CD4-positive, CD25-positive, alpha-beta regulatory T cell (primary cell): ENCODE measurements at regions not wholly inside any gene's neighbourhood (a gene's known extent, or its start where the extent isn't known, plus 50 kb on each side); places are given as distances from the start of the nearest gene placed in this dataset.
"Not testable (repeated sequence)": the region's sequence is repeated elsewhere in the genome, so short reads cannot be mapped to it uniquely, and the experiment has no call there.

ENCODE experiments used
- ATAC-seq, 2 donors: fragments of 150-1000 bp; cut with Tn5 transposase; one replicate each; pipeline ENCODE4 v1.10.0; 2021; ENCODE audit warnings: low read depth in 2 of 2, moderate number of reproducible peaks in 2 of 2, moderate library complexity in 1 of 2
- DNase-seq, 3 donors: peaks; one replicate each; pipeline versions ENCODE4 v3.0.0 to v3.0.0-alpha.2; 2012 to 2022; ENCODE audit warnings: mixed read lengths in 1 of 3
- H3K27ac ChIP-seq: one replicate; pipeline ENCODE4 v1.7.0; 2013; ENCODE audit warnings: mild to moderate bottlenecking, low read length; ENCODE audit not compliant: insufficient read depth, poor library complexity, severe bottlenecking
- H3K27me3 ChIP-seq: one replicate; pipeline ENCODE4 v1.7.0; 2013; ENCODE audit warnings: low read length; ENCODE audit not compliant: control insufficient read depth, insufficient read depth
- H3K36me3 ChIP-seq: one replicate; pipeline ENCODE4 v1.7.0; 2013; ENCODE audit warnings: mild to moderate bottlenecking, low read length, moderate library complexity; ENCODE audit not compliant: control insufficient read depth, insufficient read depth
- H3K4me1 ChIP-seq: 2 replicates; pipeline ENCODE4 v1.7.0; 2013; ENCODE audit warnings: mild to moderate bottlenecking, low read length; ENCODE audit not compliant: insufficient read depth, control insufficient read depth, poor library complexity, severe bottlenecking
- H3K4me3 ChIP-seq: one replicate; pipeline ENCODE4 v1.7.0; 2013; ENCODE audit warnings: low read depth, mild to moderate bottlenecking, low read length, moderate library complexity
- H3K9me3 ChIP-seq, 2 experiments: 1 replicate in 1 of 2; 2 replicates in 1 of 2; pipeline ENCODE4 v1.7.0; 2013; ENCODE audit warnings: low read length in 2 of 2, mild to moderate bottlenecking in 1 of 2, moderate library complexity in 1 of 2; ENCODE audit not compliant: control insufficient read depth in 2 of 2
- H3K27ac Mint-ChIP-seq, 3 donors: one replicate each; pipeline ENCODE4 v1.8.0; 2020 to 2022; ENCODE audit warnings: mild to moderate bottlenecking in 3 of 3, mixed read lengths in 3 of 3, moderate library complexity in 2 of 3
- H3K27me3 Mint-ChIP-seq: one replicate; pipeline ENCODE4 v1.8.0; 2022; ENCODE audit warnings: mild to moderate bottlenecking, mixed read lengths
- H3K36me3 Mint-ChIP-seq: one replicate; pipeline ENCODE4 v1.8.0; 2020; ENCODE audit warnings: mixed read lengths
- H3K4me1 Mint-ChIP-seq, 4 donors: one replicate each; pipeline ENCODE4 v1.8.0; 2020 to 2022; ENCODE audit warnings: mixed read lengths in 4 of 4, mild to moderate bottlenecking in 1 of 4
- H3K4me3 Mint-ChIP-seq, 4 donors: one replicate each; pipeline ENCODE4 v1.8.0; 2020 to 2022; ENCODE audit warnings: mild to moderate bottlenecking in 4 of 4, mixed read lengths in 4 of 4, moderate library complexity in 3 of 4
- H3K9me3 Mint-ChIP-seq, 7 donors: one replicate each; pipeline ENCODE4 v1.8.0; 2020 to 2022; ENCODE audit warnings: mixed read lengths in 7 of 7, mild to moderate bottlenecking in 3 of 7, moderate library complexity in 2 of 7

DNA sequence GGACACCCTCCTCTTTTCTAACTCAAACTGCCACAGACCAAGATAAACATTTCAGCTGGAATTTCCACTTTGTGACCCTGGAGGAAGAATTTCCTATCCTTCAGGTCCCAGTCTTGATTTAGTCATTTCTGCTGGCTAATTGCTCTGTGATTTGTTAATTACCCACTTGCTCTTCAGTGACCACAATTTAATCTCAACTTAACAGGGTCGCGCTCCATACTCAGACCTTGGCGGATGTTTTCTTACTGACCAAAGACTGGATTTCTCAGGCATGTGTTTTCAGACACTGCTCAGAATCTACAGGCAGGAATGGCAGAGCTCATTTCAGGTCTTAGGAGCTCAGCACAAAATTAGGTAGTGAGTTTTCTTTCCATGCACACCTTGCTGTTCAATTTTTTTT lies 188.9 kb downstream of the ASMT start:
- Histone ChIP-seq H3K36me3 (no peaks in the 10 kb centered on the region), H3K4me3 (no peak overlapping the region), H3K27me3 (no peaks in the 10 kb centered on the region), H3K9me3 (no peaks in the 10 kb centered on the region), H3K4me1 (no peaks in the 10 kb centered on the region), H3K27ac (no peak overlapping the region)
- Mint-ChIP-seq H3K36me3 (no peaks in the 10 kb centered on the region), H3K4me1 (no peaks in the 10 kb centered on the region), H3K9me3 (peaks cover 0 to 4% (median 0%) of the 10 kb centered on the region in 7 donors), H3K4me3 (no peak overlapping the region), H3K27me3 (no peaks in the 10 kb centered on the region), H3K27ac (no peak overlapping the region)
- DNase-seq (no peak), ATAC-seq (no peak)

GRCh38 chrX:1807301-1807731 lies 192.5 kb downstream of the ASMT start:
- Mint-ChIP-seq H3K4me1 (no peaks in the 10 kb centered on the region), H3K36me3 (no peaks in the 10 kb centered on the region), H3K9me3 (peaks cover 0 to 7% (median 0%) of the 10 kb centered on the region in 7 donors), H3K27me3 (peaks cover 4% of the 10 kb centered on the region), H3K4me3 (no peak overlapping the region), H3K27ac (no peak overlapping the region)
- DNase-seq (no peak), ATAC-seq (no peak)
- no peaks in the 10 kb centered on the region for H3K9me3 ChIP-seq
- H3K36me3 ChIP-seq: no peaks in the 10 kb centered on the region
- H3K4me1 ChIP-seq: no peaks in the 10 kb centered on the region
- no peak overlapping the region for H3K4me3 ChIP-seq
- no peak overlapping the region for H3K27ac ChIP-seq
- no peaks in the 10 kb centered on the region for H3K27me3 ChIP-seq

DNA sequence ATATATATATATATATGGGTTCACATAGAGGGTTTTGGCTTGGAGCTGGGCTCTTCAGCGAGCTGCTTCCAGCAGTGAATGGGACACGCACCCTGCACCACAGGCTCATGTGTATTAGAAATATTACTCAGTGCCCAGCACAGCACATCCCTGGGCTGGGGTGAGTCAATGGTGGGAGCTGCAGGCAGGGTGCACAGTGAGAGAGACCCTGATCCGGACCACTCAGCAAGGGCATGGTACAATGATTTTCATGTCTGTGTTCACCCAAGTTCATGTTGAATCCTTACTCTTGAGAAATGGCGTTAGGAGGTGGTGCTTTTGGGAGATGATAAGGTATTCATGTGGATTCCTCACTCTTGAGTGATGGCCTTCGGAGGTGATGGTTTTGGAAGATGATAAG lies 194.7 kb downstream of the ASMT start:
- Mint-ChIP-seq H3K27me3 (peaks cover 4% of the 10 kb centered on the region), H3K36me3 (no peaks in the 10 kb centered on the region), H3K9me3 (peaks cover 0 to 7% (median 0%) of the 10 kb centered on the region in 7 donors), H3K4me1 (peaks cover 0 to 3% (median 0%) of the 10 kb centered on the region in 4 donors), H3K4me3 (no peak overlapping the region), H3K27ac (no peak overlapping the region)
- no peak overlapping the region for H3K4me3 ChIP-seq
- DNase-seq: no peak
- no peak for ATAC-seq
- H3K9me3 ChIP-seq: no peaks in the 10 kb centered on the region
- no peaks in the 10 kb centered on the region for H3K27me3 ChIP-seq
- no peak overlapping the region for H3K27ac ChIP-seq
- H3K36me3 ChIP-seq: no peaks in the 10 kb centered on the region
- no peaks in the 10 kb centered on the region for H3K4me1 ChIP-seq

DNA sequence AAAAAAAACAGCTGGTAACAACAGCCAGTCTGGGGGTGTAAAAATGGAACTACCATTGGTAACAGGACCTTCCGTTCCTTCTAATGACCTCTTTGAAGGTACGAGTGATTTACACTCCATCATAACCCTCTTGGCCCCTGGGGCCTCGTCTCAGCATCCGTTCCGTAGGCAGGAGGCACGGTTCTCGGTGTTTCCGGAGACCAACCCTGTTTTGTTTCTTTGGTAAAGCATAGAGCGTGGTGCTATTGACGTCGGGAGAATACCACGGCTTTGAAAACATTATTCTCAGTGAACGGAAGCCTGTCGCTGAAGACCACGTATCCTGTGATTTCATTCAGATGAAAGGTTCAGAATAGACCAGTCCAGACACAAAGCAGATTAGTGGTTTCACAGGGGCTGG lies 198.9 kb downstream of the ASMT start:
- Histone ChIP-seq H3K9me3 (no peaks in the 10 kb centered on the region), H3K27ac (no peak overlapping the region), H3K4me1 (no peaks in the 10 kb centered on the region), H3K4me3 (no peak overlapping the region), H3K27me3 (no peaks in the 10 kb centered on the region), H3K36me3 (no peaks in the 10 kb centered on the region)
- peak in 2 of 3 donors; percentile 8 to 14 for DNase-seq
- Mint-ChIP-seq H3K4me1 (peaks cover 0 to 3% (median 0%) of the 10 kb centered on the region in 4 donors), H3K4me3 (no peak overlapping the region), H3K27ac (no peak overlapping the region), H3K36me3 (no peaks in the 10 kb centered on the region), H3K27me3 (peaks cover 4% of the 10 kb centered on the region), H3K9me3 (peaks cover 0 to 7% (median 0%) of the 10 kb centered on the region in 7 donors)
- no peak for ATAC-seq

- H3K27me3 Mint-ChIP-seq: peaks cover 4% of the 10 kb centered on the region
- Histone ChIP-seq H3K36me3 (no peaks in the 10 kb centered on the region), H3K9me3 (no peaks in the 10 kb centered on the region), H3K4me3 (no peak overlapping the region), H3K27me3 (no peaks in the 10 kb centered on the region), H3K27ac (no peak overlapping the region), H3K4me1 (no peaks in the 10 kb centered on the region)
- no peak overlapping the region for H3K27ac Mint-ChIP-seq
- peaks cover 0 to 4% (median 0%) of the 10 kb centered on the region in 7 donors for H3K9me3 Mint-ChIP-seq
- no peak for ATAC-seq
- H3K4me1 Mint-ChIP-seq: peaks cover 0 to 3% (median 0%) of the 10 kb centered on the region in 4 donors
- no peak overlapping the region for H3K4me3 Mint-ChIP-seq
- no peaks in the 10 kb centered on the region for H3K36me3 Mint-ChIP-seq
- no peak for DNase-seq
These were observed 200.8 kb downstream of the ASMT start for GRCh38 chrX:1815456-1816175.

DNA sequence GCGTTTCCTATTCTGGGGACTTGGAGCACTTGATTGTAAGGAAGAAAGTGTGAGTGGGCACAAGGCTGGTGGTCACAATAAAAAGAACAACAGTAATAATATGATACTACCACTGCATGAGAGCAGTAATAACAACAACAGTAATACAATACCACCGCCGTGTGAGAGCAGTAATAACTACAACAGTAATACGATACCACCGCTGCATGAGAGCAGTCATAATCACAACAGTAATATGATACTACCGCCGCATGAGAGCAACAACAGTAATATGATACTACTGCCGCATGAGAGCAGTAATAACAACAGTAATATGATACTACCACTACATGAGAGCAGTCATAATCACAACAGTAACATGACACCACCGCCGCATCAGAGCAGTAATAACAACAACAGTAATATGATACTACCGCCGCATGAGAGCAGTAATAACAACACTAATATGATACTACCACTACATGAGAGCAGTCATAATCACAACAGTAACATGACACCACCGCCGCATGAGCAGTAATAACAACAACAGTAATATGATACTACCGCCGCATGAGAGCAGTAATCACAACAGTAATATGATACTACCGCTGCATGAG lies 201.6 kb downstream of the ASMT start:
- H3K27me3 ChIP-seq, H3K27ac ChIP-seq, H3K4me1 ChIP-seq, H3K27ac Mint-ChIP-seq, H3K9me3 Mint-ChIP-seq, H3K36me3 ChIP-seq, H3K4me1 Mint-ChIP-seq, H3K4me3 Mint-ChIP-seq, H3K4me3 ChIP-seq, DNase-seq, H3K27me3 Mint-ChIP-seq, H3K9me3 ChIP-seq, H3K36me3 Mint-ChIP-seq, ATAC-seq: not testable (repeated sequence)

GRCh38 chrX:1821846-1822245 lies 207.0 kb downstream of the ASMT start:
- H3K9me3 Mint-ChIP-seq: peaks cover 0 to 11% (median 2%) of the 10 kb centered on the region in 7 donors
- no peaks in the 10 kb centered on the region for H3K9me3 ChIP-seq
- H3K36me3 Mint-ChIP-seq: no peaks in the 10 kb centered on the region
- H3K27ac ChIP-seq: no peak overlapping the region
- H3K27ac Mint-ChIP-seq: no peak overlapping the region
- no peaks in the 10 kb centered on the region for H3K27me3 Mint-ChIP-seq
- DNase-seq: no peak
- no peak for ATAC-seq
- H3K4me1 Mint-ChIP-seq: no peaks in the 10 kb centered on the region
- no peaks in the 10 kb centered on the region for H3K4me1 ChIP-seq
- no peak overlapping the region for H3K4me3 ChIP-seq
- no peaks in the 10 kb centered on the region for H3K27me3 ChIP-seq
- no peak overlapping the region for H3K4me3 Mint-ChIP-seq
- H3K36me3 ChIP-seq: no peaks in the 10 kb centered on the region

DNA sequence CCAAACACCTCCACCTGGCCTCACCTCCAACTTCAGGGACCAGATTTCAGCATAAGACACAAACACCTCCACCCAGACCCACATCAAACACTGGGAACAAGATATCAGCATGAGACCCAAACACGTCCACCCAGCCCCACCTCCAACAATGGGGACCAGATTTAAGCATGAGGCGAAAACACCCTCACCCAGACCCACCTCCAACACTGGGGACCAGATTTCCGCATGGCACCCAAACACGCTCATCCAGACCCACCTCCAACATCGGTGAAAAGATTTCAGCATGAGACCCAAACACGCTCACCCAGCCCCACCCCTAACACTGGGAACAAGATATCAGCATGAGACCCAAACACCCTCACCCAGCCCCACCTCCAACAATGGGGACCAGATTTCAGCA lies 210.0 kb downstream of the ASMT start:
- Mint-ChIP-seq H3K36me3 (no peaks in the 10 kb centered on the region), H3K27me3 (no peaks in the 10 kb centered on the region), H3K4me1 (no peaks in the 10 kb centered on the region), H3K27ac (no peak overlapping the region), H3K4me3 (no peak overlapping the region), H3K9me3 (peaks cover 0 to 11% (median 2%) of the 10 kb centered on the region in 7 donors)
- no peaks in the 10 kb centered on the region for H3K36me3 ChIP-seq
- H3K4me3 ChIP-seq: no peak overlapping the region
- DNase-seq (no peak), ATAC-seq (no peak)
- no peaks in the 10 kb centered on the region for H3K9me3 ChIP-seq
- H3K27ac ChIP-seq: no peak overlapping the region
- H3K4me1 ChIP-seq: no peaks in the 10 kb centered on the region
- no peaks in the 10 kb centered on the region for H3K27me3 ChIP-seq
